ENCODE measurements at regions not wholly inside any gene's neighbourhood (a gene's known extent, or its start where the extent isn't known, plus 50 kb on each side); places are given as distances from the start of the nearest gene placed in this dataset.

DNA sequence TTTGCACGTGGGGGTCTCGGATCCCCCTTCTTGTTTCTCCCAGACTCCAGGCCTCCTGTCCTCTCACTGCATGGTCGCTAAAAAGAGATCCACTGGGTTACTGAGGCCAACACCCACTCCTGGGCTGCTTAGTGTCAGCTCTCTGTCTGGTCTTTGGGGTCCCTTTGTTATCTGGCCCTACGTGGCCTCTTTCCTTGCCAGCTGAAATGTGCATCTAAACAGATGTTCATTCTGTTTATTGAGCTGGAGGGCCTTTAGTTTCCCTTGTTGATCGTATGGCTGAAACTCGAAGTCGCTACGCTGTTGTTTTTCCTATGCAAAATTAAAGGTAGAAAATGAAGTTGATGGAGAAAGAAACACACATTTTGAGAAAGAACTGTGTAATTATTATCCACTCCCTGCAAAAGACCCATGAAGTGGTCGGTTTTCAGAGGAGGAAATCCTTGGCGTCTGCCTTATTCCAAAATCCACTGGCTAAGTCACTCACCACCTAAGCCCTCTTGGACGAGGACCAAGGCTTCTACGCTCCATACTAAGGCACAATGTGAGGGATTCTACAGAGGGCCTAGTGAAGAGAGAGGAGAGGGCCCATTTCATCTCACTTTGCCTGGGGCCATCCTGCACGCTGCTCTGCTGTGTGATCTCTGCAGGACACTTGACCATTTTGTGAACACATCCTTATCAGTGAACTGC lies 105.3 kb downstream of the GLI2 start:
- TF ChIP-seq, protein P1, sequence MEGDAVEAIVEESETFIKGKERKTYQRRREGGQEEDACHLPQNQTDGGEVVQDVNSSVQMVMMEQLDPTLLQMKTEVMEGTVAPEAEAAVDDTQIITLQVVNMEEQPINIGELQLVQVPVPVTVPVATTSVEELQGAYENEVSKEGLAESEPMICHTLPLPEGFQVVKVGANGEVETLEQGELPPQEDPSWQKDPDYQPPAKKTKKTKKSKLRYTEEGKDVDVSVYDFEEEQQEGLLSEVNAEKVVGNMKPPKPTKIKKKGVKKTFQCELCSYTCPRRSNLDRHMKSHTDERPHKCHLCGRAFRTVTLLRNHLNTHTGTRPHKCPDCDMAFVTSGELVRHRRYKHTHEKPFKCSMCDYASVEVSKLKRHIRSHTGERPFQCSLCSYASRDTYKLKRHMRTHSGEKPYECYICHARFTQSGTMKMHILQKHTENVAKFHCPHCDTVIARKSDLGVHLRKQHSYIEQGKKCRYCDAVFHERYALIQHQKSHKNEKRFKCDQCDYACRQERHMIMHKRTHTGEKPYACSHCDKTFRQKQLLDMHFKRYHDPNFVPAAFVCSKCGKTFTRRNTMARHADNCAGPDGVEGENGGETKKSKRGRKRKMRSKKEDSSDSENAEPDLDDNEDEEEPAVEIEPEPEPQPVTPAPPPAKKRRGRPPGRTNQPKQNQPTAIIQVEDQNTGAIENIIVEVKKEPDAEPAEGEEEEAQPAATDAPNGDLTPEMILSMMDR (conservative IDR thresholded peaks at IDR 0.05; ENCODE audit: low read length), result no peak
- no peak for TF ChIP-seq EZH2phosphoT487 (IDR thresholded peaks at IDR 0.05; ENCODE audit: borderline replicate concordance)
